Prostate gland (tissue), 2 donors: ENCODE measurements at regions not wholly inside any gene's neighbourhood (a gene's known extent, or its start where the extent isn't known, plus 50 kb on each side); places are given as distances from the start of the nearest gene placed in this dataset.

ENCODE experiments used
- POLR2A ChIP-seq: fragments of 450-650 bp; IDR thresholded peaks from one replicate; pipeline ENCODE4 v1.6.1; 2016; ENCODE audit warnings: antibody characterized with exemption, mild to moderate bottlenecking
- POLR2AphosphoS5 ChIP-seq: sonication (generic); formaldehyde crosslinking; IDR thresholded peaks from one replicate; pipeline ENCODE4 v1.6.1; 2017; ENCODE audit warnings: antibody characterized with exemption
- TF ChIP-seq, protein P1 (sequence below), 4 experiments: fragments of 200-600 bp in 2 of 4; fragments of 450-650 bp in 2 of 4; sonication (generic) in 2 of 4; IDR thresholded peaks; 1 replicate in 3 of 4; 2 replicates in 1 of 4; pipeline ENCODE4 v1.5.1; 2016 to 2019; ENCODE audit warnings: antibody characterized with exemption in 4 of 4, mild to moderate bottlenecking in 2 of 4, moderate library complexity in 2 of 4

DNA sequence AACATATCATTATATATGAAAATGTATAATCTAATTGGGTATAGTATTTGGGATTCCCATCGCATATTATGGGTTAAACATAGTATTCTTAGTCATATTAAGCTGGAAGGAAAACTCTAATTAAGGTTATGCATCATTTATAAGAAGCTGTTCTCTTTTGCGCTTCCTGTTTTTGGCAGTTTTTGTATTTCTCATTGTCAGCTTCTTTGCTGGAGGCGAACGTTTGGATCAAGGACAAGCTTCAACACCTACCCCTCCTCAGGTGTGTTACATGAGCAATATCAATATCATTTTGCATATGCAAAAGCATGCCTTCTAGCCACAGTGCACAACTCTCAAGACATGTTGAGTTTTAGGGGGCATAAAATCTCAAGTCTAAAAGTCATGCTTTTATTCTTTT lies 439.8 kb downstream of the TDRD3 start:
- TF ChIP-seq, protein P1, sequence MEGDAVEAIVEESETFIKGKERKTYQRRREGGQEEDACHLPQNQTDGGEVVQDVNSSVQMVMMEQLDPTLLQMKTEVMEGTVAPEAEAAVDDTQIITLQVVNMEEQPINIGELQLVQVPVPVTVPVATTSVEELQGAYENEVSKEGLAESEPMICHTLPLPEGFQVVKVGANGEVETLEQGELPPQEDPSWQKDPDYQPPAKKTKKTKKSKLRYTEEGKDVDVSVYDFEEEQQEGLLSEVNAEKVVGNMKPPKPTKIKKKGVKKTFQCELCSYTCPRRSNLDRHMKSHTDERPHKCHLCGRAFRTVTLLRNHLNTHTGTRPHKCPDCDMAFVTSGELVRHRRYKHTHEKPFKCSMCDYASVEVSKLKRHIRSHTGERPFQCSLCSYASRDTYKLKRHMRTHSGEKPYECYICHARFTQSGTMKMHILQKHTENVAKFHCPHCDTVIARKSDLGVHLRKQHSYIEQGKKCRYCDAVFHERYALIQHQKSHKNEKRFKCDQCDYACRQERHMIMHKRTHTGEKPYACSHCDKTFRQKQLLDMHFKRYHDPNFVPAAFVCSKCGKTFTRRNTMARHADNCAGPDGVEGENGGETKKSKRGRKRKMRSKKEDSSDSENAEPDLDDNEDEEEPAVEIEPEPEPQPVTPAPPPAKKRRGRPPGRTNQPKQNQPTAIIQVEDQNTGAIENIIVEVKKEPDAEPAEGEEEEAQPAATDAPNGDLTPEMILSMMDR (IDR thresholded peaks at IDR 0.05): no peak
- no peak for TF ChIP-seq POLR2A
- no peak for TF ChIP-seq POLR2AphosphoS5
